ENCODE measurements at regions not wholly inside any gene's neighbourhood (a gene's known extent, or its start where the extent isn't known, plus 50 kb on each side); places are given as distances from the start of the nearest gene placed in this dataset.

- TF ChIP-seq CTCF (conservative IDR thresholded peaks at IDR 0.05; ENCODE audit: low read length) (no peak), EZH2phosphoT487 (IDR thresholded peaks at IDR 0.05; ENCODE audit: borderline replicate concordance) (no peak)
These were observed 80.0 kb upstream of the ZSWIM6 start for GRCh38 chr5:61251874-61252642.
